Lung (tissue), 11 donors: ENCODE measurements at regions not wholly inside any gene's neighbourhood (a gene's known extent, or its start where the extent isn't known, plus 50 kb on each side); places are given as distances from the start of the nearest gene placed in this dataset.

ENCODE experiments used
- ATAC-seq: fragments of 200-7000 bp; cut with Tn5 transposase; one replicate; pipeline ENCODE4 v1.9.1; 2020; ENCODE audit warnings: moderate number of reproducible peaks; ENCODE audit not compliant: insufficient read depth, low FRiP score
- DNase-seq, 3 donors: peaks; one replicate each; pipeline ENCODE4 v3.0.0-alpha.2; 2013 to 2017
- H3K27ac ChIP-seq, 2 donors: one replicate each; pipeline ENCODE4 v1.5.1; 2013; ENCODE audit warnings: mild to moderate bottlenecking in 2 of 2, moderate library complexity in 2 of 2, control low read depth in 1 of 2, inconsistent platforms in 1 of 2, low read depth in 1 of 2, low read length in 1 of 2
- H3K27me3 ChIP-seq, 3 donors: one replicate each; pipeline ENCODE4 v1.5.1; 2013; ENCODE audit warnings: low read length in 2 of 3; ENCODE audit not compliant: control insufficient read depth in 3 of 3, insufficient read depth in 3 of 3
- H3K36me3 ChIP-seq, 4 donors: one replicate each; pipeline ENCODE4 v1.5.1; 2013; ENCODE audit warnings: low read length in 4 of 4, mild to moderate bottlenecking in 1 of 4, moderate library complexity in 1 of 4; ENCODE audit not compliant: control insufficient read depth in 4 of 4, insufficient read depth in 4 of 4
- H3K4me1 ChIP-seq, 5 donors: one replicate each; pipeline ENCODE4 v1.5.1; 2013; ENCODE audit warnings: low read length in 5 of 5, mild to moderate bottlenecking in 2 of 5, moderate library complexity in 1 of 5; ENCODE audit not compliant: control insufficient read depth in 5 of 5, insufficient read depth in 5 of 5
- H3K4me3 ChIP-seq: one replicate; pipeline ENCODE4 v1.5.1; 2013; ENCODE audit warnings: mild to moderate bottlenecking, control low read depth, moderate library complexity
- H3K9ac ChIP-seq, 2 donors: one replicate each; pipeline ENCODE4 v1.5.1; 2013; ENCODE audit warnings: low read length in 2 of 2, control low read depth in 1 of 2; ENCODE audit not compliant: insufficient read depth in 1 of 2
- H3K9me3 ChIP-seq, 4 donors: one replicate each; pipeline ENCODE4 v1.5.1; 2013; ENCODE audit warnings: low read length in 3 of 4, mild to moderate bottlenecking in 1 of 4, moderate library complexity in 1 of 4; ENCODE audit not compliant: control insufficient read depth in 4 of 4, insufficient read depth in 3 of 4
- CTCF ChIP-seq: IDR thresholded peaks from 2 replicates; pipeline ENCODE4 v1.5.1; 2012; ENCODE audit warnings: mild to moderate bottlenecking; ENCODE audit errors: control extremely low read depth, extremely low read depth
- WGBS, 2 donors: extraction: QIAGEN DNeasy Blood & Tissue Kit; methylation state at CpG; one replicate each; pipeline ENCODE4 v1.1.7; 2013; 5-methylcytosine and 5-hydroxymethylcytosine counted together
- donor health status: control.
- donor health status: control.
- donor health status: Bipolar disorder and iron deficiency.
- donor health status: healthy.
- donor health status: DM: yes; HTN: yes; CAD: no.

- Histone ChIP-seq H3K27me3 (no peaks in the 10 kb centered on the region), H3K4me3 (no peak overlapping the region), H3K27ac (no peak overlapping the region), H3K4me1 (no peaks in the 10 kb centered on the region), H3K9ac (no peak overlapping the region), H3K9me3 (no peaks in the 10 kb centered on the region), H3K36me3 (no peaks in the 10 kb centered on the region)
- TF ChIP-seq CTCF, result no peak
- no peak for ATAC-seq
- 94 to 96% methylated on average over 8 of the region's 8 CpGs for WGBS, 2 donors
- DNase-seq, result no peak
Observed at GRCh38 chr6:15827496-15828255, 164.8 kb upstream of the DTNBP1 start.

- no peak for TF ChIP-seq CTCF
Observed at GRCh38 chr6:15826814-15827318, 164.0 kb upstream of the DTNBP1 start.

GRCh38 chr6:15825332-15825930, 162.6 kb upstream of the DTNBP1 start:
- Histone ChIP-seq H3K9ac (no peak overlapping the region), H3K36me3 (no peaks in the 10 kb centered on the region), H3K4me3 (no peak overlapping the region), H3K27me3 (no peaks in the 10 kb centered on the region), H3K27ac (no peak overlapping the region), H3K4me1 (no peaks in the 10 kb centered on the region), H3K9me3 (no peaks in the 10 kb centered on the region)
- TF ChIP-seq CTCF, result no peak
- ATAC-seq (no peak), DNase-seq (no peak)
- WGBS, 2 donors, result 85 to 87% methylated on average over 8 of the region's 8 CpGs

More at GRCh38 chr6:15826814-15827318, 164.0 kb upstream of the DTNBP1 start:
- Histone ChIP-seq H3K9me3 (no peaks in the 10 kb centered on the region), H3K9ac (no peak overlapping the region), H3K4me3 (no peak overlapping the region), H3K36me3 (no peaks in the 10 kb centered on the region), H3K27ac (no peak overlapping the region), H3K4me1 (no peaks in the 10 kb centered on the region), H3K27me3 (no peaks in the 10 kb centered on the region)
- DNase-seq, result no peak
- WGBS, 2 donors, result 97 to 99% methylated on average over 5 of the region's 5 CpGs
- ATAC-seq, result no peak
